GM12801 (cell line): ENCODE measurements at regions not wholly inside any gene's neighbourhood (a gene's known extent, or its start where the extent isn't known, plus 50 kb on each side); places are given as distances from the start of the nearest gene placed in this dataset.

Experiments
- CTCF ChIP-seq: IDR thresholded peaks from one replicate; pipeline ENCODE4 v1.5.1; 2011; ENCODE audit warnings: control low read depth; ENCODE audit not compliant: insufficient read length; ENCODE audit errors: extremely low read depth

- TF ChIP-seq CTCF = no peak
Observed at GRCh38 chr6:133166766-133167165, 74.4 kb upstream of the EYA4 start.

GRCh38 chr6:133169901-133170300 lies 71.3 kb upstream of the EYA4 start:
- no peak for TF ChIP-seq CTCF

- TF ChIP-seq CTCF = no peak
Observed at GRCh38 chr6:133170602-133171001, 70.6 kb upstream of the EYA4 start.

- TF ChIP-seq CTCF = no peak
Observed at GRCh38 chr6:133171989-133172604, 69.1 kb upstream of the EYA4 start.

- no peak for TF ChIP-seq CTCF
Observed at GRCh38 chr6:133173276-133173675, 67.9 kb upstream of the EYA4 start.

- TF ChIP-seq CTCF = no peak
Observed at GRCh38 chr6:133179481-133179880, 61.7 kb upstream of the EYA4 start.

GRCh38 chr6:133183691-133184090 lies 57.5 kb upstream of the EYA4 start:
- TF ChIP-seq CTCF = no peak

- no peak for TF ChIP-seq CTCF
Observed at GRCh38 chr6:133184798-133185372, 56.3 kb upstream of the EYA4 start.
